GM21515 (cell line): ENCODE measurements at regions not wholly inside any gene's neighbourhood (a gene's known extent, or its start where the extent isn't known, plus 50 kb on each side); places are given as distances from the start of the nearest gene placed in this dataset.

ENCODE experiments used
- ATAC-seq: cut with Tn5 transposase; IDR thresholded peaks from one replicate; pipeline ENCODE4 v1.9.1; 2021; ENCODE audit not compliant: unreplicated experiment

GRCh38 chr13:67632590-67632989, 402.5 kb upstream of the PCDH9 start:
- no peak for ATAC-seq

- ATAC-seq, result no peak
These were observed 400.5 kb upstream of the PCDH9 start for GRCh38 chr13:67630640-67631039.

- ATAC-seq, result no peak
These were observed 393.5 kb upstream of the PCDH9 start for GRCh38 chr13:67623630-67624029.

GRCh38 chr13:67620665-67621064, 390.5 kb upstream of the PCDH9 start:
- no peak for ATAC-seq

GRCh38 chr13:67619995-67620380, 389.9 kb upstream of the PCDH9 start:
- ATAC-seq, result no peak

GRCh38 chr13:67619351-67619994, 389.3 kb upstream of the PCDH9 start:
- no peak for ATAC-seq

- ATAC-seq, result no peak
These were observed 384.4 kb upstream of the PCDH9 start for GRCh38 chr13:67614579-67614978.

GRCh38 chr13:67614013-67614412, 383.9 kb upstream of the PCDH9 start:
- ATAC-seq, result no peak

GRCh38 chr13:67588607-67589006, 358.5 kb upstream of the PCDH9 start:
- ATAC-seq, result no peak

- ATAC-seq, result no peak
These were observed 347.2 kb upstream of the PCDH9 start for GRCh38 chr13:67577361-67577760.

GRCh38 chr13:67574320-67575233, 344.4 kb upstream of the PCDH9 start:
- ATAC-seq, result no peak

GRCh38 chr13:67568205-67568604, 338.1 kb upstream of the PCDH9 start:
- no peak for ATAC-seq

GRCh38 chr13:67557642-67558241, 327.6 kb upstream of the PCDH9 start:
- no peak for ATAC-seq

GRCh38 chr13:67557118-67557517, 327.0 kb upstream of the PCDH9 start:
- no peak for ATAC-seq

GRCh38 chr13:67554746-67555452, 324.8 kb upstream of the PCDH9 start:
- no peak for ATAC-seq

- ATAC-seq, result no peak
These were observed 324.1 kb upstream of the PCDH9 start for GRCh38 chr13:67554286-67554685.

GRCh38 chr13:67549331-67549730, 319.2 kb upstream of the PCDH9 start:
- no peak for ATAC-seq

GRCh38 chr13:67538906-67539305, 308.8 kb upstream of the PCDH9 start:
- no peak for ATAC-seq

- ATAC-seq, result no peak
These were observed 290.8 kb upstream of the PCDH9 start for GRCh38 chr13:67520886-67521285.

- no peak for ATAC-seq
These were observed 289.2 kb upstream of the PCDH9 start for GRCh38 chr13:67519356-67519755.

GRCh38 chr13:67518785-67519184, 288.6 kb upstream of the PCDH9 start:
- no peak for ATAC-seq
